MM.1S (cell line): ENCODE measurements at regions not wholly inside any gene's neighbourhood (a gene's known extent, or its start where the extent isn't known, plus 50 kb on each side); places are given as distances from the start of the nearest gene placed in this dataset.

ENCODE experiments used
- DNase-seq: peaks from one replicate; pipeline ENCODE4 v3.0.0-alpha.2; 2015
- H2AFZ ChIP-seq: fragments of 300-600 bp; sonication (generic); 2 replicates; pipeline ENCODE4 v1.6.0; 2016; ENCODE audit warnings: antibody characterized with exemption, low read length
- H3F3A ChIP-seq: fragments of 300-600 bp; sonication (generic); 2 replicates; pipeline ENCODE4 v1.6.1; 2016; ENCODE audit warnings: mild to moderate bottlenecking, antibody characterized with exemption, low read length, moderate library complexity, mixed read lengths; ENCODE audit not compliant: insufficient read depth
- H3K27ac ChIP-seq: fragments of 300-600 bp; sonication (generic); 2 replicates; pipeline ENCODE4 v1.5.1; 2016; ENCODE audit warnings: mild to moderate bottlenecking, low read length
- H3K27me3 ChIP-seq: fragments of 300-600 bp; sonication (generic); replicated peaks from 2 replicates; pipeline ENCODE4 v1.6.0; 2016; ENCODE audit warnings: low read length; ENCODE audit not compliant: insufficient read depth
- H3K36me3 ChIP-seq: fragments of 300-600 bp; sonication (generic); replicated peaks from 2 replicates; pipeline ENCODE4 v1.6.1; 2016; ENCODE audit warnings: mild to moderate bottlenecking, low read length, mixed read lengths; ENCODE audit not compliant: insufficient read depth
- H3K4me1 ChIP-seq: fragments of 300-600 bp; sonication (generic); 2 replicates; pipeline ENCODE4 v1.6.1; 2016; ENCODE audit warnings: low read length, mixed read lengths
- H3K4me2 ChIP-seq: fragments of 300-600 bp; sonication (generic); 2 replicates; pipeline ENCODE4 v1.6.0; 2016; ENCODE audit warnings: low read depth, low read length
- H3K4me3 ChIP-seq: fragments of 300-600 bp; sonication (generic); 2 replicates; pipeline ENCODE4 v1.5.1; 2016; ENCODE audit warnings: low read length, mixed read lengths
- H3K79me2 ChIP-seq: fragments of 300-600 bp; sonication (generic); 2 replicates; pipeline ENCODE4 v1.6.1; 2016; ENCODE audit warnings: mixed run types, low read length, mixed read lengths
- H3K9ac ChIP-seq: fragments of 300-600 bp; sonication (generic); 2 replicates; pipeline ENCODE4 v1.6.1; 2016; ENCODE audit warnings: low read length, mixed read lengths
- H3K9me2 ChIP-seq: fragments of 300-600 bp; sonication (generic); replicated peaks from 2 replicates; pipeline ENCODE4 v1.6.1; 2016; ENCODE audit warnings: mild to moderate bottlenecking, low read length, mixed read lengths; ENCODE audit not compliant: insufficient read depth
- H3K9me3 ChIP-seq: fragments of 300-600 bp; sonication (generic); replicated peaks from 2 replicates; pipeline ENCODE4 v1.6.1; 2016; ENCODE audit warnings: mild to moderate bottlenecking, low read length, mixed read lengths; ENCODE audit not compliant: insufficient read depth
- H4K20me1 ChIP-seq: fragments of 300-600 bp; sonication (generic); 2 replicates; pipeline ENCODE4 v1.6.1; 2016; ENCODE audit warnings: mild to moderate bottlenecking, low read length, moderate library complexity, mixed read lengths; ENCODE audit not compliant: insufficient read depth
- EZH2 ChIP-seq: fragments of 300-600 bp; sonication (generic); optimal IDR thresholded peaks from 2 replicates; pipeline ENCODE3; 2017; ENCODE audit warnings: low read depth, mild to moderate bottlenecking, antibody characterized with exemption, low read length, mixed read lengths
- EZH2phosphoT487 ChIP-seq: fragments of 300-600 bp; sonication (generic); IDR thresholded peaks from 2 replicates; pipeline ENCODE4 v1.6.1; 2018; ENCODE audit warnings: antibody characterized with exemption, low read length
- TF ChIP-seq, protein P1 (sequence below): fragments of 300-600 bp; sonication (generic); IDR thresholded peaks from 2 replicates; pipeline ENCODE4 v1.5.1; 2016; ENCODE audit warnings: antibody characterized with exemption, low read length, mixed read lengths

- no peak overlapping the region for H3K4me3 ChIP-seq
- no peaks in the 10 kb centered on the region for H4K20me1 ChIP-seq
- H3K9me3 ChIP-seq, result no peaks in the 10 kb centered on the region
- H3K9me2 ChIP-seq, result no peaks in the 10 kb centered on the region
- no peaks in the 10 kb centered on the region for H3K27me3 ChIP-seq
- H3K36me3 ChIP-seq, result no peaks in the 10 kb centered on the region
- H3K9ac ChIP-seq, result no peak overlapping the region
- no peak overlapping the region for H2AFZ ChIP-seq
- no peaks in the 10 kb centered on the region for H3K79me2 ChIP-seq
- no peak overlapping the region for H3K27ac ChIP-seq
- no peaks in the 10 kb centered on the region for H3K4me1 ChIP-seq
- no peak for DNase-seq
- H3K4me2 ChIP-seq, result no peak overlapping the region
- H3F3A ChIP-seq, result no peaks in the 10 kb centered on the region
- TF ChIP-seq EZH2 (no peak), EZH2phosphoT487 (no peak)
- TF ChIP-seq, protein P1, sequence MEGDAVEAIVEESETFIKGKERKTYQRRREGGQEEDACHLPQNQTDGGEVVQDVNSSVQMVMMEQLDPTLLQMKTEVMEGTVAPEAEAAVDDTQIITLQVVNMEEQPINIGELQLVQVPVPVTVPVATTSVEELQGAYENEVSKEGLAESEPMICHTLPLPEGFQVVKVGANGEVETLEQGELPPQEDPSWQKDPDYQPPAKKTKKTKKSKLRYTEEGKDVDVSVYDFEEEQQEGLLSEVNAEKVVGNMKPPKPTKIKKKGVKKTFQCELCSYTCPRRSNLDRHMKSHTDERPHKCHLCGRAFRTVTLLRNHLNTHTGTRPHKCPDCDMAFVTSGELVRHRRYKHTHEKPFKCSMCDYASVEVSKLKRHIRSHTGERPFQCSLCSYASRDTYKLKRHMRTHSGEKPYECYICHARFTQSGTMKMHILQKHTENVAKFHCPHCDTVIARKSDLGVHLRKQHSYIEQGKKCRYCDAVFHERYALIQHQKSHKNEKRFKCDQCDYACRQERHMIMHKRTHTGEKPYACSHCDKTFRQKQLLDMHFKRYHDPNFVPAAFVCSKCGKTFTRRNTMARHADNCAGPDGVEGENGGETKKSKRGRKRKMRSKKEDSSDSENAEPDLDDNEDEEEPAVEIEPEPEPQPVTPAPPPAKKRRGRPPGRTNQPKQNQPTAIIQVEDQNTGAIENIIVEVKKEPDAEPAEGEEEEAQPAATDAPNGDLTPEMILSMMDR, result no peak
Measured at GRCh38 chr3:135646873-135647272, 318.7 kb upstream of the PPP2R3A start.

DNA sequence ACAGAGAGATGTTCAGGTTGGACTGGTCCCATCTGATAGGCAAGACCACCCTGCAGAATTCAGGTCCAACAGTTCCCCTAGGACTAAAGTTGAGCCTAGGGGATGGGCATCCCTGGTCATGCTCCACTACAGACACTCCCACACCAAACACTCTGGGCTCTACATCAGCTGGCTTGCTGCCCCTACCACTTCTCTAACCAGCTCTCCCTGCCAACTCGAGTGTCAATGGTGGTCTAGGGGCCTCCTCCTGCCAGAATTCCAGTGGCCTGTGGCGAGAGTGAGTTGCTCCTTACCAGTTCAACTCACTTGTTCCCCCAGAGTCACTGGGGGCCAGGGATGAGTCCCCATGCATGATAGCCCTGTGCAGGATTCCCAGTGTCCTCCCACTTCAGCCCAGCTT, 316.2 kb upstream of the PPP2R3A start:
- TF ChIP-seq EZH2 (no peak), EZH2phosphoT487 (no peak)
- TF ChIP-seq, protein P1, result no peak
- Histone ChIP-seq H3K4me1 (no peaks in the 10 kb centered on the region), H3F3A (no peaks in the 10 kb centered on the region), H2AFZ (no peak overlapping the region), H3K27ac (no peak overlapping the region), H3K9me2 (no peaks in the 10 kb centered on the region), H3K79me2 (no peaks in the 10 kb centered on the region), H3K4me3 (no peak overlapping the region), H3K4me2 (no peak overlapping the region), H3K36me3 (no peaks in the 10 kb centered on the region), H3K27me3 (no peaks in the 10 kb centered on the region), H4K20me1 (no peaks in the 10 kb centered on the region), H3K9ac (no peak overlapping the region), H3K9me3 (no peaks in the 10 kb centered on the region)
- no peak for DNase-seq

DNA sequence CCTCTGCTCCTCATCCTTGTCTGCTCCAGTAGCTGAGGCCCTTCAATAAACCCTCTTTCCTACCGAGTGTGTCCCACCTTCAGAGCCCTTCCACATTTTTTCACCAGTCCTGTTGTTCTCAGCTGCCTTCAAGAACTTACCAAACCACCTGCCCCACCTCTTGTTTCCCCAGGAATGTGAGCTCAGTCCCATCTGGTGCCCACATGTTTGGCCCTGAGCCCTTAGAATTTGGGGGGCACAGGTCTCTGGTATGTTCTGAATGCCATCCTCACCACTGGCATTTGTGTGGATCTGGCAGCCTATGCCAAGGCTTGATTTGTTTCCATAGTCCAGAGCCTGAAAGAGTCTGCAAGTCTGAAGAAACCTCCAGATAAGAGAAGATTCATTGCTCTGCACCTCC, 315.2 kb upstream of the PPP2R3A start:
- no peak overlapping the region for H3K4me3 ChIP-seq
- H3K9ac ChIP-seq, result no peak overlapping the region
- no peaks in the 10 kb centered on the region for H3K79me2 ChIP-seq
- H3K4me1 ChIP-seq, result no peaks in the 10 kb centered on the region
- no peaks in the 10 kb centered on the region for H3K9me2 ChIP-seq
- TF ChIP-seq, protein P1, result no peak
- TF ChIP-seq EZH2phosphoT487 (no peak), EZH2 (no peak)
- no peaks in the 10 kb centered on the region for H3K36me3 ChIP-seq
- no peak overlapping the region for H2AFZ ChIP-seq
- no peaks in the 10 kb centered on the region for H3F3A ChIP-seq
- H3K4me2 ChIP-seq, result no peak overlapping the region
- no peaks in the 10 kb centered on the region for H3K27me3 ChIP-seq
- no peak for DNase-seq
- no peaks in the 10 kb centered on the region for H3K9me3 ChIP-seq
- H4K20me1 ChIP-seq, result no peaks in the 10 kb centered on the region
- no peak overlapping the region for H3K27ac ChIP-seq
